ENCODE measurements at regions not wholly inside any gene's neighbourhood (a gene's known extent, or its start where the extent isn't known, plus 50 kb on each side); places are given as distances from the start of the nearest gene placed in this dataset.

DNA sequence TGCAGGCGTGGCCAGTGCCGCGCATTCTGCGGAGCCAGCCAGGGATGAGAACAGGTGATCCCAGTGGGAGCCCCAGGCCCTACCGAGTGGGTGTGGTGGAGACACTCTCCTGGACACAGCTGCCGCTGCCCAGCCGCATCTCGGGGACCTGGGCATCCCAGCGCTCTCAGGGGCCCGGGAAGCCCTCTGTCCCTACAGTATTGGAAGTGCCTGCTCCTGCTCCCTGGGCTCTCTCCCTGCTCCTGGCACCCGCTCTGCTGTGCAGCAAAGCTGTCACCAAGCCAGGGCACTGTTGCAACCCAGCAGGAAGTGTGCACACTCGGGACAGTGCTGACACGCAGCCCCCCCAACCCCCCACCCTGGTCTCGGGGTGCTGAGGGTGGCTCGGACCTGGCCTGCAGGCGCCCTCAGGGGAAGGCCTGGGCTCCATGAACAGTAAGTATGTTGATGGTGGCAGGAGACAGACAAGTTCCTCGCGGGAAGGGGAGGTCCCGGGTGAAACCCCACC, 1177.4 kb upstream of the GBE1 start:
- DNase-seq: no peak

DNA sequence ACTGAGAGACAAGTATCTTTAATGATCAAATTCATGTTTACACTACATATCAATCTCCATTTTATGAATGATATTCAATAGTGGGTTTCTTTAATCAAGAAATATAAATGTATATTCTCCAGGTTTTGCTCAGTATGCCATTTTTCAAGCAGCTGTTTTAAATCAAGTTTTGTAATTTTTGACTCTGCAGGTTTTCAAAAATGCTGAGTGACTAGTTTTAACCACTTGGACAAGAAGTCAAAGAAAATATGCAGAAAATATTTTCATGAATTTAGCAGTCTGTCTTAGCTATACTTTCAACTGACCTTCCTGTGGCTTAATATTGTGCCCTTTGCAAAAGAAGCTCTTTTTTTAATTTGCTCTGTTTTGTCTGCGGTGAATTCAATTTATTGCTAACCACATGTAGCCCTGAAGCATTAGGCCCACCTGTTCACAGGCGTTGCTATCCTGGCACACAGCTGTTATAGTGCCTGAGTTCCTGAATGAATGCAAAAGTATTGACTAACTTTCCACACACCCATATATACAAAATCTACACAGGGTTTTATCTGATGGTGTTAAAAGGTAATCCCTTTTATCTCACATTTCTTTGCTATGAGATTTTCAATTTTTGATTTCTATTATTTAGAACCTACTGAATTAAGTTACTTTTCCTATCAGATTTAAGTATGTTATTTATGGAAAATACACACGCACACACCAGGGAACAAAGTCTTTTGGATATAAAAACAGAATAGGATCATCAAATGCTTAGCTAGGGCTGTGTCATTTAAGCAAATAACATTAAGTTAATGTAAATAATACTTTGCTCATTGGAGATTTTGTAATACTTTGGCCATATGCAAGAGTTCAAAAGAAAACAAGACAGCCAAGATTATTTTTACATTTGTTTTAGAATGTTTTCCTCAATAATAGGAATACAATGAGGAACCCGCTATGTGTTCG, 1166.1 kb upstream of the GBE1 start:
- no peak for DNase-seq

DNA sequence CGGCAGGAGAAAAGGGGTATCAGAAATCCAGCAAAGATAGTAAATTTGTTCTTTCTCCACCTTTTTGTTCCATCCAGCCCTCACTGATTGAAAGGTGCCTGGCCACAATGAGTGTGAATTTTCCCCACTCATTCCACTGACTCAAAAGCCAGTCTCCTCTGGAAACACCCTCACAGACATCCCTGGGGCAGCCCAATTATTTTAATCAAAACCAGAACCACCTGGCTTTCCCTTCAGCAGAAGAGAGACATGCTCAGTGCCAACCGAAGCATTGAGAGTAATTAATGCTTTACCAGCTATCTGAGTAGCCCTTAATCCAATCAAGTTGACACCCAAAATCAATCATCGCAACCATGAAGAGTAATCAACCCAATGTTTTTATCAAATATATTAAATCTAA, 1129.6 kb upstream of the GBE1 start:
- DNase-seq: peak; percentile 10

DNA sequence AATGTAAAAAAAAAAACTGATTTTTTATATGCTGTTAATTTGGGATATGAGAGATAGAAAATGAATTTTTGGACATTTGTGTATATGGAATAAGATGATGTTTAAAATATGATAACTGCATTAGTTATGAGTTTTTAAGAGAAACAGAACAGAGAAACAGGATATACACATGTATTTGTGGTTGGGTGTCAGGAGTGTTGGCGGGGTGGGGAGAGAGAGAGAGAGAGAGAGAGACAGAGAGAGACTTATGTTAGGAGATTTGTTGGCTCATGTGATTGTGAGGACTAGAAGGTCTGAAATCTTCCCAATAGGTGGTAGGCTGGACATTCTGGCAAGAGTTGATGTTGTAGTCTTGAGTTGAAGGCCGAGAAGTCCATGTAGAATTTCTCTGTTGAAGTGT, 1121.6 kb upstream of the GBE1 start:
- no peak for DNase-seq

DNA sequence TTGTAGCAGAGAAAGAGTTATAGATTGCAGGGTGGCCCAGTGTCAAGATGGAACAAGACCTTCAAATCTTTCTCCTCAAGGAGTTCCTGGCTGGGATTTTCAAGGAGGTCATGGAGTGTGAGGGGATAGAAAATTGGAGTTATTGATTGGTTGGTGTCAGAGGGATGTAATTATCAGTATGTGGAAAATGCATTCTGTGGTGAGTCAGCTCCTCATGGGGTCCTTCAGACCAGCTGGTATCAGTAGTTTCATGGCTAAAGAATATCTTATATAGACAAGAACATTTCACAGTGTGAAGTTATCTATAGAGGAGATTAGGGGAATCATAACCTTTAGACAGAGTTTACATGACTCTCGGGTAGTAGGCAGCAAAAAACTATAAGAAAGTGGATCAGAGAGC, 1114.0 kb upstream of the GBE1 start:
- DNase-seq: no peak

DNA sequence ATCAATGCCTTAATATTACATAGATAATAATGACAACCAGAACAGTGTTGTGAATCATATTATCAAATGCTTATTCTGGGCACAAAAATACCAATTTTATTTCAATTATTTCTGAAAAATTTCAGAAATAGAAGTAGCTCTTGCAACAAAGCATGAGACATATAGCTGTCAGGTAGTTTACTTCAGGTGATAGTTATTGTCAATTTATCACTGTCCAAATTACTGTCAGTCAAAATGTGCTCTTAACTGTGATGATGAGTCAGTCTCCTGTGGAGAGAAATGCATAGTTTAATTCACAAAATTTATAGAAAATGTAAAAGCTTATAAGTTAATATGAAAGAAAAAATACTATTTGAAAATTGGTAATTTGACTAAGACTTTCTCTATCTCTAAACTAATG, 1078.4 kb upstream of the GBE1 start:
- DNase-seq: no peak

DNA sequence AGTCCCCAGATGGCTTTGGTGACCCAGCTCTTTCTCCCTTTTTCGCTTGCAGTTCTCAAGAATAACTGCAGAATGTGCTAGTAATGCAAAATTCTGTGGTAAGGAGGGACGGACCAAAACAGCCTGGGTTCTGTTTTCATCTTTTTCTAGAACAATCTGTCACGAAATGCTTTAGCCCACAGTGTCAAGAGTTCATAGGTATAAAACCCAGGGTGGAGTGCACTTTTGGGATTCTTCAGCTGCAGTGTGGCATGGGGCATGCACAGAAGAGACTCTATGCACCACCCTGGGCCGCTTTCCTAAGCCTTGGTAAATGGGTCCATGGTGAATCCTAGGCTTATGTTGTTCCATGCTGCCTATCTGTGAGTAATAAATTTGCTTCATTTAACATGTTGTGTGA, 1072.7 kb upstream of the GBE1 start:
- no peak for DNase-seq

DNA sequence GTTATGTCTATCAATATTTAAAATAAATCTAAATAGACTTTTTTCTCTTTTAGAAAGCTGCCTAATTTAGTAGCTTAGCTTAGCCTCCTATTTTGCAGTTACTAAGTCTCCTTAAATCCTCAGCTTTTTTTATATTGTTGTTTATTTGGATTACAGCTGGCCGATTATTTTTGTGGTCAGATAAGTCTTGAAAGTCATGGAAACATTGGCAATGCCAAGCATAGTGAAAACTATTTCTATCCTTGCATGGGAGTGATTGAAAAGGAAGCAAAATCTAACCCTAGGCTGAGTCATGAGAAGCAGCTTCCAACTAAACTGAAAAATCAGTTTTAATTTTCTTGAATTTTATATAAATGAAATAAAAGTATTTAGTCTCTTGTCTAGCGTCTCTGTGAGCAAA, 1063.0 kb upstream of the GBE1 start:
- DNase-seq: no peak

DNA sequence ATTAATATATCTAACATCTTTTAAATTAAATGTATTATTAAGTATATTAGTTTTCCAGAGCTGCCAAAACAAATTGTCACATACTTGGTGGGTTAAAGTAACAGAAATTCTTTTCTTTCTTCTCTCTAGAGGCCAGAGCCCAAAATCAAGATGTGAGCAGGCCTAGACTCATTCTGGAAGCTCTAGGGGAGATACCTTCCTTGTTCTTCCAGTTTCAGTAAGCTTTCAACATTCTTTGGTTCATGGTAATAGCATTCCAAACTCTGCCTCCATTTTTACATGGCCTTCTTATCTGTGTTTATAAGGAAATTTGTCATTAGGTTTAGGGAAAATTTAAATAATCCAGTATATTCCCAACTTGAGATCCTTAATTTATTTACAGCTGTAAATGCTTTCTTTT, 1054.6 kb upstream of the GBE1 start:
- DNase-seq: no peak

DNA sequence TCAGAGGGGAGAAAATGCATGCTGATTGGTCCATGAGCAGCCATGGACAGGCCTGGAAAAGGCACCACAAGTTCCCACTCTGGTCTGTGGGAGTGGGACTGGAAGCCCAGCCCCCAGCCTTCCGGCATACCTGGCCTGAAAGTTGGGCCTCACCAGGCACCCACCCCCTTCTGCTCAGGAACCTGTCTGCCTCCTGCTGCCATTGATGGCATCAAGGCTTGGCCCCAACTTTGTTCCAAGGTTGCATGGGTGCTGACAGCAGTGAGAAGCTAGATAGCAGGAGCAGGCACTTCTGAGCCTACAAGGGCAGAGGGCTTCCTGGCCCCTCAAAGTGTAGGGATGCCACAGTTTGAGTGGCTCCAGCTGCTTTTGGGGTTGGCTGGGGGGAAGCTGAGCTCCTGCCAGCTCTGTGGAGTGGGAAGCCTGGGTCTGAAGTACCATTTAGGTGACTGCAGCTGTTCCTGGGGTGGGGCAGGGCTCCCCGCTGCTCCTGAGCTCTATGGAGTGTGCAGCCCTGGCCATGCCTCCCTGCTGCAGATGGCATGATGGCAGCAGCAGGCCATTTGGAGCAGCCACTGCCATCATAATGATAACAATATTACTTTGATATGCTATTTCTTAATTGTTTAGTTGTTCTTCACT, 1054.1 kb upstream of the GBE1 start:
- DNase-seq: no peak

DNA sequence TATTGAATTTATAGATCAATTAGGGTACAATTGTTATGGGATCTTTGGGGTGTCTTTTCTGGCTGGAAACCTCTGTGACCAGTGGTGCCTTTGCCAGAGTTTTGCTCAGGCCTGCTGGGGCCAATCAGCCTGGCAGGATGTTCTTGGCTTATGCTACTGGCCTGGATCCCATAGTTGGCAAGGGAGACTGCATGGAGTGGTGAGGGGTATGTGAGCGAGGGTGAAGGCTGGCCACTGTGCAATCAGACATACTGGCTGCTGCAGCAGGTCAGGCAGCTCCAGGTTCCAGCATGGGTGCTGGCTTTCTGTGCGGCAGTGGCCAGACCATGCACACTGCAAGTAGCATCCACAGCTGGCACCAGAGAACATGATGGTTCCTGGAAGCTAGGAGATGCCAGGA, 1053.2 kb upstream of the GBE1 start:
- no peak for DNase-seq

DNA sequence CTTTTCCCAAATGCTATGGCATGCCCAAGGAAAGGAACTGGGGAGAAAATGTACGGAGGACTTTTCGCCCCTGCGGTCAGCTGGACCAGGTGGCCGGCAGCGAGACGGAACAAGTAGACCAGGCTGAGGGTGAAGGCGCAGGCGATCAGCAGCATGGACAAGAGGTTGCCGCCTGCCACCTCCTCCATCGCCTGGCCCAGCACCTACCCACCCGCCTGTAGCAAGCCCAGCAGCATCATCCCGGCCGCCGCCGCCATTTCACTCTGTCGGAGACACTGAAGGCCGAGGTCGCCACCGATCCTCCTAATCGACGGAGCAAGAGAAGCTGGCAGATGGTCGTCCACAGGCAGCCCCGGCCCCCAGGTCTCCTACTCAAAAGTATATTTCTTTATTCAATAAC, 1046.3 kb upstream of the GBE1 start:
- no peak for DNase-seq

DNA sequence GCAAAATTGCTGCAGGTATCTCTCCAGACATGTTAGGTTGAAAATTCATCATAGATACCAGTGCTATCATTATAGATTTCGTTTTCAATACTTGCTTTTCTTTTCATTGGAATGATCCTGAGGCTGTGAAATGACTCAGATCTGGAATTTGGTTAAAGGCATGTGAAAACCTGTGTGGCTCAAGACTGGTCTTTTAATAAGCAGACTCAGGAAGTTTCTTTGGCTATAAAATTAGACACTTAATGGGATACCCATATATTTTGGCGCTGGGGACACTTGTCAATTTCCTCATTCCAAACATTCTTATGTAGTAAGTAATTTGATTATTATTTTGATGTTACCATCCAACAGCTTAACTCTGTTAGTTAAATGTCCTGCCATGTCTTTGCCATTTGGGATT, 1041.1 kb upstream of the GBE1 start:
- DNase-seq: no peak

DNA sequence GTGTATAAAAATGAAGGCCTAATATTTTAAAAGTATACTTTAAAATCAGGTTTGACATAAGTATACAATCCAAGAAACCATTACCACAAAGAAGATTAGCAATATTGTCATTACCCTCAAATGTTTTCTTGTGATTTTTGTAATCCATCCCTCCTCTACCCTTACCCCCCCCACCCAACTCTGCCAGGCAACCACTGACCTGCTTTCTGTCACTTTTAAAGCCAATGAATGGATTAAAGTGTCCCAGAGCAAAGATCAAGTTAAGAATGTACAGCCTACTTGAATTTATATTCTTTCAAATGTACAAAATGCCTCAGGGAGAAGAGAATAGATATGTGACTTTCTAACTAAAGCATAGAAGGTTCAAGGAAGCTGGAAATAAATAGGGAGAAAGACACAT, 1038.8 kb upstream of the GBE1 start:
- no peak for DNase-seq

DNA sequence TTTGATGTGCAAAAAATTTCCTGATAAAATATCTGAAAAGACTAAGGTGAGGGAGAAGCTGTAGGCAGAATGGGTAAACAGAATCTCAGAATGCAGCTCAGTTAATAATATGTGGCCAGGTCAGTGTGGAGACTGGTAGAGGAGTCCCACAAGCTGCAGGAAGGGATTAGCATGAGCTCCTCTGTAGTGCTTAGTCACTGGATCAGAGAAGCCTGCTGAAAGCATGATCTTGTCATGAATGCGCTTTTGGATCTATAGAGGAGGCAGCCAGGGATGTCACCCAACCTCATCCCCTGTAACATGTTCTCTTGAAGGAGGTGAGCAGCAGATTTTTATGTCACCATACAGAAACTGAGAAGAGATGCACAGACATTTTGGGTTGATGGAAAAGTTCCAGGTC, 1035.3 kb upstream of the GBE1 start:
- no peak for DNase-seq

DNA sequence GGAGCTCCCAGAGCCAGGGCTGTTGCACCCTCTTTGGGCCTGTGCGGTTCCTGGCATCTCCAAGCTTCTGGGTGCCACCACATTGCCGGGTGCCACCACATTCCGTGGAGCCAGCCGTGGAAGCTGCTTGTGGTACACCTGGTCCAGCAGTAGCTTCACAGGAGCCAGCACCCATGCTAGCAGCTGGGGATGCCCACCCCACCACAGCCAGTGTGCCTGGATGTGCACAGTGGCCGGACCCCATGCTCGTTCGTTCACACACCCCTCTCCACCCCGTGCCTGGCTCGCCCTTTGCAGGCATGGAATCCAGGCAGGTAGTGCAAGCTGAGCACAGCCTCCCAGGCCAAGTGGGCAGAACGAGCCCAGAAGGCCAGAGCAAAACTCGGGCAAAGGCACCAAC, 1029.8 kb upstream of the GBE1 start:
- no peak for DNase-seq

DNA sequence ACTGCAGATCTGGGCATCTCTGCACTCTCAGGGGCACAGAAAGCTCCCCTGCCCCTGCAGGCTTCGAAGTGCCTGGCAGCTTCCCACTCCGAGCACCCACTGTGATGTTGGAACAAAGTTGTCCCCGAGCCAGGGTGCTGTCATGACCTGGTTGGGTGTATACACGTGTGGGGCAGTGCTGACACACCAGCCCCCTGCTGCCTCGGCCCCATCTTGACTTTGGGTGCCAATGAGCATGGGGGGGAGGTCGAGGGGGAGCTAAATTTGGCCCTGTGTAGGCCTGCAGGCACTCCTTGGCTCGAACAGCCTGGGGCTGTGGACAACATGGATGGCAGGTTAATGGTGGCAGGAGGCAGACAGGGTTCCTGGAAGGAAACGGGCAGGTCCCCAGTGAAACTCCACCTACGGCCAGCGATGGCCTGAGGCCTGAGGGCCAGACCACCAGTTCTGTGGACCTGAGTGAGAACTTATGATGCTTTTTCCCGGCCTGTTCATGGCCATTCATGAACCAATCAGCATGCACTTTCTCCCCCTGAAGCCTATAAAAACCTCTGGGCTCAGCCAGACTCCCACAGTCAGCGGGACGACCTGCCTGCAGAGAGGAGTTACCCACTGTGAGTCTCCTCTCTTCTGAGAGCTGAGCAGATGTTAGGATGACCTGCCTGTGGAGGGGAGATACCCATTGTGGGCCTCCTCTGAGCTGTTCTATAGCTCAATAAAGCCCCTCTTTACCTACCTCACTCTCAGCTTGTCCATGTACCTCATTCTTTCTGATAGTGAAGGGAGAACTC, 1029.1 kb upstream of the GBE1 start:
- no peak for DNase-seq

DNA sequence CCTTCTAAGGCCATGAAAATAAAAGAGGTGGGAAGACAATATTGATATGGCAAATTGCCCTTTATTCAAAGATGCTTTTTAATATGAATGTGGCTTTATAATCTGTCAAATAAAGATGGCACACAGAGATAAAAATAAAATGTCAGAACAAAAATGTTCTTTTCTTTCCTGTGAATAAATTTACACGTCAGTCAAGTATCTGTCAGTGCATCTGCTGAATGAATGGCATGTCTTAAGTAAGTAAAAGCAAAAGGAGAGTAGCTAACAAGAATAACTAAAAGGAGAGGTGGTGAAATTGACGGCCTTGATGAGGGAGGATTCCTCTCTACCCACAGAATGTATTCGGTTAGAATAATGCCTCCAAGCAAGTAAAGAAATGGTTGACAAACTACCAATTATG, 1021.7 kb upstream of the GBE1 start:
- no peak for DNase-seq

DNA sequence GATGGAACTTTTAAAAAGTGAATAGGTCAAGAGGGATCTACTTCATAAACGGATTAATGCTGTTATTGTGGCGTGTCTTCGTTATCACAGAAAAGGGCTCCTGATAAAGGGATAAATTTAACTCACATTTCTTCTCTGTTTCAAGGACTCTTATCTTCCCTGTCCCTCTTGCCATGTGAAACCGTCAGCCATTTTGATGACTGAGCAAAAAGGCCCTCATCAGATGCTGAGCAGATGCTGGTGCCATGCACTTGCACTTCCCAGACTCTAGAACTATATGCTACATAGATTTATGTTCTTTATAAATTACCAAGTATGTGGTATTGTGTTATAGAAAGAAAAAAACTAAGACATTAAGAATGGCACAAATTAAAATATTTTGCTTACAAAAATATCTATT, 1011.8 kb upstream of the GBE1 start:
- DNase-seq: no peak

DNA sequence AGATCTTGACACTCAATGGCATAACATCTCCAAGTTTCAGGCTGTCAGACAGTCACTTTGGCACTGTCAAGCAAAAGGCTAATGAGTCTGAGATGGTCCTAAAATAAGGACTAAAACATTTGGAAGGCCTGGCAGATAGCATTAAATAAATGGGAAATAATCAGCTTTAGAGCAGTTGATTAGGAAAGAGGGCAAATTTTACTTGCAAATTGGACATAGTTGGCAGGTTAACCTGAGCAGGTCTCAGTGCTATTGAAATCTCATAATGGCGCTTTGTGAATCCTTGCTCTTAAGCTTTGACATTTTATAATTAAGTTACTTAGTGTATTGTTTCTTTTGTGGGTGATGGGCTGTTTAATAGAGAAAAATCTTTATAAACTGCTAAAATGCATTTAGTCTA, 1003.1 kb upstream of the GBE1 start:
- DNase-seq: no peak

DNA sequence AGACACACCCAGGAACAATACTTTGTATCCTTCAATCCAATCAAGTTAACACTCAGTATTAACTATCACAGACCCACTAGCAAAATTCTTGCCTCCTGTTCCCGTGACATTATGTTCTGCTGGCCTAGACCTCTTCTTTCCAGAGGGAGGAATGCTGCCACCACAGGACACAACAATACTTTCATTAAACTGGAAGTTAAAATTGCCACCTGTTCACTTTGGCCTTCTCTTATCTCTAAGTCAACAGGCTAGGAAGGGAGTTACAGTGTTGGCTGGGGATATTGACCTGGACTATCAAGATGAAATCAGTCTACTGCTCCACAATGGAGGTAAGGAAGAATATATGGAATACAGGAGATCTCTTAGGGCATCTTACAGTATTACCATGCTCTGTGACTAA, 1000.4 kb upstream of the GBE1 start:
- DNase-seq: no peak

DNA sequence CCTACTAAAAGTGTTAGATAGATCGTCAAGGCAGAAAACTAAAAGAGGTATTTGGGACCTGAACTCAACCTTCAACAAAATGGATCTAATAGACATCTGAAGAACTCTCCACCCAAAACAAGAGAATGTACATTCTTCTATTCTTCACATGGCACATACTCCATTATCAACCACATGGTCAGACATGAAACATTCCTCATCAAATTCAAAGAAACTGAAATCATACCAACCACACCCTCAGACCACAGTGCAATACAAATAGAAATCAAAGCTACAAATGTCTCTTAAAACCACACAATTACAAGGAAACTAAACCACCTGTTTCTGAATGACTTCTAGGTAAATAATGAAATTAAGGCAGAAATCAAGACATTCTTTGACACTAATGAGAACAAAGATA, 984.1 kb upstream of the GBE1 start:
- no peak for DNase-seq

DNA sequence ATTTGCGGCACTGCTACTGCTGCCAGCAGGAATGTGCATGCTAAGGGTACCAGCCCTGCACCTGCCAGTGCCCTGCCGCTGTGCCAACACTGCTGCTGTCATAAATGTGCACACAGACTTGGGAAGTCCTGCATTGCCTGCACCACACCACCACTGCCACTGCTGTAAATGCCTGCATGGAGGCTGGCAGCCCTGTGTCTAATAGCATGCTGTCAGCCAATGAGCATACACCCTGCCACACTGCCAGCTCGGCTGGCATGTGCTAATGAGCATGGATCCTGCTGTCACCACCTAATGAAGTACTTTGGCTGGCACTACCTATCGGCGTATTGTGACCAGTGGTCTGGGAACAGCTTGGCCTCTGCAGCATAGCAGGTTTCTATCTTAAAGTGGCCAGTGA, 981.8 kb upstream of the GBE1 start:
- DNase-seq: no peak

DNA sequence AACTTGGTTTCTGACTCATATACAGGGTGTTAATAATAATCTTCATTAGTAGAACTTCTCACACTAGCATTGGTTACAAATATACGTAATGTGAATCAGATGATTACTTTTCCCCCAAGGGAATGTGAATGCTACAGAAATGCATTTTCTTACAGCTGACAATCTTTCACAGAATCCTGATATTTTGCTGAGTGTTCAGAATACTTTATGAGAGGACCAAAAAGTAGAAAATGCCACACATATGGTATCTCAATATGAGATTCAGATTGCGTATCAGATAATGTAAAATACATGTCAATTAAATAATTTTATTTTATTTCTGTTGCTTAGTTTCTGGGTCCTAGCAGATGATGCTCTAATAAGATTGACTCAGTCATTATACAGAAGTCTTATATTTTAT, 979.9 kb upstream of the GBE1 start:
- DNase-seq: no peak
